Limb (tissue), 2 donors: ENCODE measurements at regions not wholly inside any gene's neighbourhood (a gene's known extent, or its start where the extent isn't known, plus 50 kb on each side); places are given as distances from the start of the nearest gene placed in this dataset.

Source experiments
- DNase-seq, 2 donors: peaks; one replicate each; pipeline ENCODE4 v3.0.0-alpha.2; 2016; ENCODE audit errors: extremely low spot score in 2 of 2

GRCh38 chr6:74645108-74645849, 560.6 kb downstream of the COL12A1 start:
- no peak for DNase-seq

- no peak for DNase-seq
Measured at GRCh38 chr6:74642101-74642500, 563.8 kb downstream of the COL12A1 start.

GRCh38 chr6:74638412-74638811, 567.4 kb downstream of the COL12A1 start:
- no peak for DNase-seq

- no peak for DNase-seq
Measured at GRCh38 chr6:74632196-74632875, 573.5 kb downstream of the COL12A1 start.

- no peak for DNase-seq
Measured at GRCh38 chr6:74631564-74631963, 574.3 kb downstream of the COL12A1 start.

GRCh38 chr6:74626288-74626687, 579.6 kb downstream of the COL12A1 start:
- no peak for DNase-seq

- DNase-seq: no peak
Measured at GRCh38 chr6:74623027-74623426, 582.8 kb downstream of the COL12A1 start.

- DNase-seq: no peak
Measured at GRCh38 chr6:74611220-74611619, 594.6 kb downstream of the COL12A1 start.

- no peak for DNase-seq
Measured at GRCh38 chr6:74610352-74610751, 595.5 kb downstream of the COL12A1 start.

GRCh38 chr6:74609871-74610270, 596.0 kb downstream of the COL12A1 start:
- no peak for DNase-seq

GRCh38 chr6:74607934-74608333, 597.9 kb downstream of the COL12A1 start:
- no peak for DNase-seq

GRCh38 chr6:74607468-74607867, 598.4 kb downstream of the COL12A1 start:
- DNase-seq: no peak

- DNase-seq: no peak
Measured at GRCh38 chr6:74606582-74607071, 599.2 kb downstream of the COL12A1 start.

GRCh38 chr6:74605922-74606581, 599.8 kb downstream of the COL12A1 start:
- no peak for DNase-seq

GRCh38 chr6:74604279-74604678, 601.6 kb downstream of the COL12A1 start:
- DNase-seq: no peak

GRCh38 chr6:74603322-74604076, 602.4 kb downstream of the COL12A1 start:
- DNase-seq: no peak

- no peak for DNase-seq
Measured at GRCh38 chr6:74602206-74602605, 603.6 kb downstream of the COL12A1 start.

GRCh38 chr6:74598462-74599393, 607.1 kb downstream of the COL12A1 start:
- no peak for DNase-seq

- DNase-seq: no peak
Measured at GRCh38 chr6:74597840-74598239, 608.0 kb downstream of the COL12A1 start.

- DNase-seq: no peak
Measured at GRCh38 chr6:74597266-74597665, 608.6 kb downstream of the COL12A1 start.

GRCh38 chr6:74596588-74596987, 609.3 kb downstream of the COL12A1 start:
- no peak for DNase-seq
